GM18909 (cell line): ENCODE measurements at regions not wholly inside any gene's neighbourhood (a gene's known extent, or its start where the extent isn't known, plus 50 kb on each side); places are given as distances from the start of the nearest gene placed in this dataset.
"Not testable (repeated sequence)": the region's sequence is repeated elsewhere in the genome, so short reads cannot be mapped to it uniquely, and the experiment has no call there.

ENCODE experiments used
- ATAC-seq: cut with Tn5 transposase; IDR thresholded peaks from one replicate; pipeline ENCODE4 v1.9.1; 2021; ENCODE audit warnings: mild to moderate bottlenecking; ENCODE audit not compliant: unreplicated experiment, poor library complexity

DNA sequence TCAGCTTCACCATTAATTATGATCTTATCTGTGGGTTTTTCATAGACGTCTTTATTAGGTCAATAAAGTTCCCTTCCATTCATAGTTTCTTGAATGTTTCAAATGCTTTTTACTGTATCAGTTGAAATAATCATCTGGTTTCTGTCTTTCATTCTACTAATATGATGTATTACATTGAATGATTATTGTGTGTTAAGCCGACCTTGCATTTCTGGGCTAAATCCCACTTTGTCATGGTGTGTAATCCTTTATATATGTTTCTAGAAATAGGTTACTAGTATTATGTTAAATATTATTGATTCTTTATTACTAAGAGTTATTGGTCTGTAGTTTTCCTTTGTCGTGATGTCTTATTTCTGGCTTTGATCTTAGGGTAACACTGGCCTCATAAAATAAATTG lies 134.9 kb downstream of the FASLG start:
- no peak for ATAC-seq

DNA sequence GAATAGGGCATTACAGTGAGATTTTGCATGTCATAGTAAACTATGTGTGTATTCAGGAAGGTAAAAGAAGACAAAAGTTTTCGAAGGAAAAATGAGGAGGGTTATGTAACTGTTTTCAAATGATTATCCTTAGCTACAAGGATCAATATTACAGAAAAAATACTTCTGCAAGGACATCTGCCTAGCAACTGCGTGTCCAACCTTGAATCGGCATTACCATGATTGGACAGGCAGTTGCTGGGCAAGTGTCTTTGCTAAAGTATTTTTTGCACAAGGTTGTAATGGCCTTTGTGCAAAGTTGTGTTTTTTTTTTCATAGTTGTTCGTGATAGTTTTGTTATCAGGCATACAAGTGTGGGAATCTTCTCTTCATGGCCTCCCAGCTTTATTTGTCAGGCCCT lies 136.8 kb downstream of the FASLG start:
- no peak for ATAC-seq

DNA sequence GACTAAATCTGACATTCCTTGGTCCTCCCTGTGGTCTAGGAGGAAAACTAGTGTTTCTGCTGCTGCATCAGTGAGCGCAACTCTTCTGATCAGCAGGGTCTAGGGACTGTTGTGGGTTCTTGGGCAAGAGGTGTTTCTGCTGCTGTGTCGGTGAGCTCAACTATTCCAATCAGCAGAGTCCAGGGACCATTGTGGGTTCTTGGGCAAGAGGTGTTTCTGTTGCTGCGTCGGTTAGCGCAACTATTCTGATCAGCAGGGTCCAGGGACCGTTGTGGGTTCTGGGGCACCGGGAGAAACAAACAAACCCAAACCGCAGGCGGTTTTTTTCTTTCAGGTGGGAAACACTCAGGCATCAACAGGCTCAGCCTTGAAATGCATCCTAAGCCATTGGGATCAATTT lies 140.9 kb downstream of the FASLG start:
- ATAC-seq, result not testable (repeated sequence)

DNA sequence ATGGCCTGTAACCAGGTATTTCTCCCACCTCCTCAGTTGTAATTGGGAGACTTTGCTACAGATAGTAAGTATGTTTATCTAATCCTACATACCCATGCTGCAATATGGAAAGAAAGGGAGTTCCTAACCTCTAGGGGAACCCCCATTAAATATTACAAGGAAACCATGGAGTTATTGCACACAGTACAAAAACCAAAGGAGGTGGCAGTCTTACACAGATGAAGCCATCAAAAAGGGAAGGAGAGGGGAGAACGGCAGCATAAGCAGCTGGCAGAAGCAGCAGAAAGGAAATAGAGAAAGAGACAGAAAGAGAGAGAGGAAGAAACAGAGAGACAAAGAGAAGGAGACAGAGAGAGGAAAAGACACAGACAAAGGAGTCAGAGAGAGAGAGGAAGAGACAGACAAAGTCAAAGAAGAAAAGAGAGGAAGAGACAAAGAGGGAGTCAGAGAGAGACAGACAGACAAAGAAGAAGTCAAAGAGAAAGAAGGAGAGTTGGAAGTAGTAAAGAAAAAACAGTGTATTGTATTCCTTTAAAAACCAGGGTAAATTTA lies 142.9 kb downstream of the FASLG start:
- no peak for ATAC-seq

DNA sequence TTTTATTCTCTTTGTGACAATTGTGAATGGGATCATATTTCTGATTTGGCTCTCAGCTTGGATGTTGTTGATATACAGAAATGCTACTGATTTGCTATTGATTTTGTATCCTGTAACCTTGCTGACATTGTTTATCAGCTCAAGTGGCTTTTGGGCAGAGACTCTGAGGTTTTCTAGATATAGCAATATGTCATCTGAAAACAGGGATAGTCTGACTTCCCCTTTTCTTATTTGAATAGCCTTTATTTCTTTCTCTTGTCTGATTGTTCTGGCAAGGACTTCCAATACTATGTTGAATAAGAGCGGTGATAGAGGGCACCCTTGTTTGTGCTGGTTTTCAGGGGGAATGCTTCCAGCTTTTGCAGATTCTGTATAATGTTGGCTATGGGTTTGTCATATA lies 150.8 kb downstream of the FASLG start:
- no peak for ATAC-seq

DNA sequence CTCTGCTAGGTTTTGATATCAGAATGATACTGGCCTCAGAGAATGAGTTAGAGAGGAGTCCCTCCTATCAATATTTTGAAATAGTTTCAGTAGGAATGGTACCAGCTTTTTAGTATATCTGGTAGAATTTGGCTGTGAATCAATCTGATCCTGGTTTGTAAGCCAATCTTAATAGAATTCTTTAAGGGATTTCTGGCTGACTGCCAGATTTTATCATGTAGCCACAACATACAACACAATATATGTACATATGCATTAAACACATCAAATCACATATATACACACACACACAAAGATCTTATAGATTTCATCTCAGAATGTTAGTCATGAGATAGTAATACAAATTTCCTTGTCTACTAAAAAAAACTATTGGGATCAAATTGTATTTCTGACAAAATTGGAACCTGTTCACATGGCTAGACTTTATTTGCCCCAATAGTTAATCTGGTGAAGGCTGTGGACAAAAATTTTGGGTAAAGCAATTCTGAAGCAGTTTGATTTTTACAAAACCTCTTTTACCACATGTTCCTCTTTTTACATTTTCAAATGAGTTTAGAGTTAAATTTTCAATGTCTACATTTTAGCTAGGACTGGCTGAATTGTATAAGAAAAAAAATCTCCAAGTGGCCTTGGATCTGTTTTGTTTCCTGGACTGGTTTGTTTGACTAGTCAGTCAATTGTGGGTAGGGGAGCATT lies 151.7 kb downstream of the FASLG start:
- ATAC-seq, result no peak

DNA sequence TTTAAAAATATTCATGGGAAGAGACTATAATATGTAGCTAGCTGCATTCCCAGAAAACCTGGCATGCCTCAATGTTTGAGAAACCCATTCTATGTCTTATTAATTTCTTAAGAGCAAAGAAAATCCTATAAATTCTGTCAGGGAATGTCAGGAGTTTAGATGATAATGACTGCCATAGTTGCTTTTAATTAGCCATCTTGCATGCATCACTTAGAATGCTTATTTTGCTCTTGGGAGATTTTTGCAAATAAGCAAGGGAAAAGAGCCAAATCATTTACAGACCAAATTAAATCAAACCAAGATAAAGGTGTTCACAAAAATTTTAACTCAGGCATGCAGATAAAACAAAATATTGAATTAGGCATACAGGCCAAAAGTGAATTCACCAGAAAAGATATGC lies 152.8 kb downstream of the FASLG start:
- no peak for ATAC-seq

DNA sequence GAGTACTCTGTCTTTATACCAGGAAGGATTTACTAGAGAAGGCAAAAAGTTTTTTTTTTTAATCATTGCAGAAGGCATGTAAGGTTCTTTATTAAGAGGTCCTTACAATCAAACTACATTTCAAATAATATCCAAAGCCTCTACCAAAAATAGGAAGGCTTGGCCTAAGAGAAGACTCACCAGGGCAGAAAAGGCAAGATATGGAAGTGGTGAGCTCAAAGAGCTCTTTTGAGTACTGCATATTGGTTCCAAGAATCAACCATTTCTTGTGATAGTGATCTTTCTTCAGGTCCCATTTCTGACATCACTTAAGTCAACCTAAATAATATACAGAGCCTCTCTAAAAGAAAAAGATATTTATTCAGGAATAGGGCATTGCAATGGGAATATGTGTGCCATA lies 153.2 kb downstream of the FASLG start:
- ATAC-seq, result no peak

DNA sequence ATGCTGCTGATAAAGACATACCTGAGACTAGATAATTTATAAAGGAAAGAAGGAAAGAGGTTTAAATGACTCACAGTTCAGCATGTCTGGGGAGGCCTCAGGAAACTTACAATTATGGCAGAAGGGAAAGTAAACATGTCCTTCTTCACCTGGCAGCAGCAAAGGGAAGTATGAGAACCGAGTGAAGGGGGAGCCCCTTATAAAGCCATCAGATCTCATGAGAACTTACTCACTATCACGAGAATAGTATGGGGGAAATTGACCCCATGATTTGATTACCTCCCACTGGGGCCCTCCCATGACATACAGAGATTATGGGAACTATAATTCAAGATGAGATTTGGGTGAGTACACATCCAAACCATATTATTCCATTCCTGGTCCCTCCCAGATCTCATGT lies 154.4 kb downstream of the FASLG start:
- ATAC-seq, result no peak

DNA sequence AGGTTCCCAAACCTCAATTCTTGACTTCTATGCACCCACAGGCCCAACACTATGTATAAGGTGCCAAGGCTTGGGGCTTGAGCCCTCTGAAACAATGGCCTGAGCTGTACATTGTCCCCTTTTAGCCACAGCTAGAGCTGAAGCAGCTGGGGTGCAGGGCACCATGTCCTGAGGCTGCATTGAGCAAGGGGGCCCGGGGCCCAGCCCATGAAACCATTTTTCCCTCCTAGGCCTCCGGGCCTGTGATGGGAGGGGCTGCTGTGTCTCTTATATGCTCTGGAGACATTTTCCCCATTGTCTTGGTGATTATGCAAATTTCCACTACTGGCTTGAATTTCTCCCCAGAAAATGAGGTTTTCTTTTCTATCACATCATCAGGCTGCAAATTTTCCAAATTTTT lies 155.5 kb downstream of the FASLG start:
- no peak for ATAC-seq

DNA sequence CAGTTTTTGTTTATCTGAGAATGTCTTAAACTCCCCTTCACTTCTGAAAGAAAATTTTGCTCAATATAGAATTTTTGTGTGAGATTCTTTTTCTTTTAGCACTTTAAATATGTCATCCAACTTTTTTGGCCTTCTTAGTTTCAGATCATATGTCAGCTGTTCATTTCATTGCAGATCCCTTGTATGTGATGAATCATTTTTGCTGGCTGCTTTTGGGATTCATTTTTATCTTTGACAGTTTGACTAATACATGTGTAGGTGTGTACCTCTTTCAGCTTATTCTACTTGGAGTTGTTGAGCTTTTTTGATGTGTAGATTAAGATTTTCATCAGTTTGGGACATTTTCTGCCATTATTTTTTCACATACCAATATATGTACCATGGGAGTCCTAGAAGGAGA lies 156.8 kb downstream of the FASLG start:
- no peak for ATAC-seq

DNA sequence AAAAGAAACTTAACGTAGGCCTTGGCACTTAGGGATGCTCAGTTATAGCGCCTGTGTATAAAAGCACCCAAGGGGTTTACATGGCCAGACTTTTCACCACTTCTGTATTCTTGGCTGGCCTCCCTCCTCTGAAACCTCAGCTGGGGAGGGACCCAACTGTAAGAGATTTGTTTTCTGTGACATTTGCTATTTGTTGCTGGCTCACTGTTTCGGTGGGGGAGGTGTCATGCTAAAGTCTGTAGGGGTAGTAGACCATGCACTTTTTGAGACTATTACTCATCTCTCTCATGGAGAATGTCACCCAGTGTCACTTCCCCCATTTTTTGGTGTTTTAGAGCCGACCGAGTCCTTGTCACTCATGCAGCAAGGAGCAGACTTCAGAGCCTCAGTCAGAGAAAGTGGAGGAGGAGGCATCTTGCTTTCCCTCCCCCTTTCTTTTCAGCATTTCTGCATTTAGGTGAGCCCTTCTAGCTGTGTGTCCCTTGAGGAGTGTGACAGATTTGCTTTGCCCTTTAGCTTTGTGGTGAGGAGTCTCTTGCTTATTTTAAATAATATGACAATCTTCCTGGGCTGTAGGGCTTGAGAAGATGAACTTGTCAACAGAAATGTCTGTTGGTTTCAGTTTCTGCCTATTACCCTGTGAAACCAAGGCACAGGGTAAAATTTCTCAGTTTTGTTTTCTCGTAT lies 160.1 kb downstream of the FASLG start:
- peak; percentile 93 for ATAC-seq

DNA sequence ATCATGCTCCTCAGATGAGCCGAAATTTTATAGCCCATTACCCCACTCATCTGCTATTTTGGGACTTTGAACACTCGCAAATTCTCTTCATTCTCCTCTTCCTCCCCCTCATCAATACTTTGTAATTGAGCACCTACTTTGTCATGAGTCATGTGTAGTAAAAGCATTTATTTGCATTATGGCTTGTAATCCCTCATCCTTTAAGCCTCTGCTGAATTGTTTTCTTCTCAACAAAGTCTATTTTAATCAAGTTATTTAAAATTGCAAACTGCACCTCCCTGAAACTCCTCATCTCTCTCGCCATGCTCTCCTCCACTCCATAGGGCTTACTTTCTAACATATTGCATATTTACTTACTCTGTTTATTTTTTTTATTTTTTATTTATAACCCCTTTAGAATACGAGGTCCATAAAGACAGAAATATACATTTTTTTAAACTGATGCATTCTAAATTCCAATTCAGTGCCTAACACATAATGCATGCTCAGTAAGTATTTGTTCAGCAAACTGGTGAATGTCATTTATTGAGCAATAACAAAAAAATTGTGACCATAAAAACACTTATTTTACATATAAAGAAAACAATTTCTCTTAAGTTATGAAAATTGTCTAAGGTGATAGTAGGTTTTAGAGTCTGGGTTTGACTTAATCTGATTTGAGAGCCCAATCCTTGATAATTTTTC lies 161.7 kb downstream of the FASLG start:
- ATAC-seq, result no peak

DNA sequence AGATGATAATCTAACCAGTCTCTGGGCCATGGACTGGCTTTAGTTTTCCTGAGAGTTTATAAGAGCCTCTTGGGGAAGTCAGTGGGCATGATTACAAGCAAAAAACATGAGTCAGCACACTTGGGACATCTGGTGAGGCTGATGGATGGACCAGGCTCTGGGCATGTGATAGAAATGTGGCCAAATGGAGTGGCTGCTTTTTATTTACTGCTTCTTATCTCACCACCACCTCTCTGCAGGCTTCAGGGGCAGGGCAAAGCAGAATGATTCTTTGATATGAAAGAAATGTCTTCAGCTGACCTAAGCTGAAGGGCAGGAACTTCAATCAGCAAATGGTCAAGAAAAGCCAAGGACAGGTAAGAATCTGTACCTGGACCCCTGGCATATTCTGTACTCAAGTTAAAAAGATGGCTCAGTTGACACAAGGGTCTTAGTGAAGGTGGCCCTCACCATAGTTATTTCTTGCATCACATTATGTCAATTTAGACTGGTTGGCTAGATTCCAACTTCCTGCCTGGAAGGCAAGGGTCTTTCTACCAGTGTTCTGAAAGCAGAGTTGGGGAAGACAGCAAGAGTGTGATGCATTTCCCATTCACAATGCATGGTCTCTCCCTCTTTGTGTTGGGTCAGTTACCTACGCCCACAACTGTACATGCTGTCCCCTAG lies 162.8 kb downstream of the FASLG start:
- no peak for ATAC-seq

DNA sequence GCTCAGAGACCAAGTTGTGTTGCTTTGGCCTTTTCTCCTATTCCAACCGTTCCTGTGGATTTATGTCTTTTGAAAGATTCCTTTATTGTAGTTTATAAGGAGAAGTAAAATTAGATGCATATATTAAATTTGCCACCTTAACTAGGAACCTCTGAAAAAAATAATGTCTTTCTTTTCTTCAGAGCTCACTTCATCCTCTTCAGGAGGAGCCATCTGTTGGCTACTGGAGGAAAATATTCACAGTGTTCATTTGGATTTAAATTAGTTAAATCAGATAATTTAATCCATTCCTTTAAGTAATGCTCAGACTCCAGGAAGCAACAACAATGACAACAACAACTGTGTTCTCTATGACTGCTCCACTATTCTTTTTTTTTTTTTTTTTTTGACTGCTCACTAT lies 164.0 kb downstream of the FASLG start:
- ATAC-seq, result no peak

DNA sequence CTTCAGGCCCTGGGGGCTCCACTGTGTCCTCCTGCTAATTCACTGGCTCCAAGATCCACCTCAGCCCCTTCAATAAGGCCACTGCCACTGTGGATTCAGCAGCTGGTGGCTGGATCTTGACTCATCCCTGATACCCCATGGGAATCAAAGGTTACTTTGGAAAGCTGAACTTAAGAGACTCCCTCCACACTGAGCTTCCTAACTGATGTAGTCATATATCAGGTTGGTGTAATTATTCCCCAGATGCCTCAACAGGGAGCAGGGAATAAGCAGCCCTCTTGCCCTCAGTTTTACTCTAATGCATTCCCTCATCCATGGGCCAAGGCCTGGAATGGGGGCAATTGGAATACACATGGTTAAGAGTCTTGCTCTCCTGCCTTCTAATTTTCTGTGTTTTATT lies 164.6 kb downstream of the FASLG start:
- no peak for ATAC-seq

DNA sequence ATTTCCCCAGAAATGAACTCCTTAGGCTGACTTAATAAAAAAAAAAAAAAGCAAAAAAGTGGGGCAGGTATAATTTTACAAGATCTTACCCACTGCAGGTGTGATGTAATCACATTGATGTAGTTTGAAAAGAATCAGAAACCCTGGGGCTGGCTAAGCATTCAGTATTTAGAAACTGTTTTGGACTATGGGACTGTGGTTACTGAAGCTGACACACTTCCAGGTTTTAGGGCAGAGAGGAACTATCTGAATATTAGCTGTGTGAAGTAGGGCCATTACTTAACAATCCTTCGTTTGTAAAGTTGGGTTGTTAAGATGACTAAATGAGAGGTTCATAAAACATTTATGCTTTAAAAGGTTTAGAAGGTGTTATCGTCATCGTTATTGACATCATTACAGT lies 165.3 kb downstream of the FASLG start:
- no peak for ATAC-seq

DNA sequence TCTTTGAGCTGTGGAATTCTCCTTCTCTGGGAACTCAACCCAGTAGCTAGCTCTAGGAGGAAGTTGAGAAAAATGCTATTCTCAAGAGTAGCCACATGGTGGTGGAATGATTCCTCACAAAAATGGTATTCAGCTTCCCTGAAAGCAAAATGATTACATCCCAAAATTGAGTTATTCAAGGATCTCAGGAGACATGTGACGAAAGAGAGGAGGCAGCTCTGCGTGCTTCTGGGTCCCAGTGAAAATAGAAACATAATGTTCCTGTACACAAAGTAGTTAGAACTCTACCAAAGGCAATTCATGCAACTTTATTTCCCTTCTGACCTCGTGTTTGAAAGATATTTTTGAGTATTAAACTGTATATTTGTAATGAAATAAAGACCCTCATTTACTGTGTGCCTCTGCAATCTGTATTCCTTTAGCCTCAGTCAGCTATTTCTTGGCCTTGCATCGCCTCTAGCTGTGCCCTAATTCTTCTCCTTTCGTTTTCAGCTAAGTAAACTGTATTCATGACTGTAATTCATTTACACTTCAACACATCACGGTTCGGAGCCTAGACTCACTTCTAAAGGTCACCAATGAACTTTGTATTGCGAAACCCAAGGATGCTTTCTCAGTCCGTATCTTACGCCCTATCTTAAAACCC lies 167.3 kb downstream of the FASLG start:
- no peak for ATAC-seq

DNA sequence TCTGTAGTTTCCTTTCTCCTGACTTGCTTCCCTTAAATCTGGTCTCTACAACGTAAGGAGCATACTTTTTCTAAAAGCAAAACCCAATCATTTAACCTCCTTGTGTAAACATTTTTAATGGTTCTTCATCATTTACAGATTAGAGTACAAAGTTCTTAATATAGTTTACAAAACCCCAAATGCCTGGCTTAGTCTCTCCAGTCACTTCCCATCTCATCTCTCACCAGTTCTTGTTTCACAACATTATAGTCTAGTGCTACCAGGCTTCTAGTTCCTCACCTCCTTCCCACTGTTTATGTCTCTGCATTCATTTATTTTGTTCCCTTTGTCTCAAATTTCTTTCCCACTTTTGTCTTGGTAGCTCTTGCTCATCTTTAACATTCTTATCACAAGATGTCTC lies 168.4 kb downstream of the FASLG start:
- no peak for ATAC-seq

DNA sequence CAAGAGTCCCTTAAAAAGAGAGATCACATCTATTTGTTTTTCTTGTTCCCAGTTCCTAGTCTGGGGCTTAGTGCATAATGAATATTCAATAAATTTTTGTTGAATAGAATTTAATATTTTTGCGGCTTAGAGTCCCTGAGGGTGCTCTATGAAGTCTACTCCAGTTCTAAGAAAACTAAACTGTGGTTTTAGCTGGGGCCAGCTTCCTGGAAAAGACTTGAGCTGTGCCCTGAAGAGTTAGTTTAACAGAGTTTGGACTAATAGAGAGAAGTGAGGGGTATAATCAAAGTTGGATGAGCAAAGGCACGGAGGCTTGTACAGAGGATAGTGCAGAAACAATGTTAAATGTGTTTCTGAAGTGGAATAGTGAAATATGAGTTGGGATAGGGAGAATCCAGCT lies 168.9 kb downstream of the FASLG start:
- no peak for ATAC-seq
